Transverse colon (tissue), 4 donors: ENCODE measurements at regions not wholly inside any gene's neighbourhood (a gene's known extent, or its start where the extent isn't known, plus 50 kb on each side); places are given as distances from the start of the nearest gene placed in this dataset.

Experiments
- DNase-seq: peaks from one replicate; pipeline ENCODE4 v3.0.0-alpha.2; 2019
- H3K27ac ChIP-seq, 4 donors: fragments of 200-600 bp; sonication (generic); 2 replicates each; pipeline ENCODE4 v1.5.1; 2016 to 2018; ENCODE audit warnings: inconsistent platforms in 4 of 4
- H3K27me3 ChIP-seq: fragments of 200-600 bp; sonication (generic); 2 replicates; pipeline ENCODE4 v1.5.1; 2017; ENCODE audit warnings: inconsistent platforms
- H3K36me3 ChIP-seq, 4 donors: fragments of 200-600 bp; sonication (generic); 2 replicates each; pipeline ENCODE4 v1.5.1; 2017 to 2019; ENCODE audit warnings: inconsistent platforms in 4 of 4
- H3K4me1 ChIP-seq, 4 donors: fragments of 200-600 bp; sonication (generic); 2 replicates each; pipeline ENCODE4 v1.5.1; 2017 to 2020; ENCODE audit warnings: inconsistent platforms in 4 of 4
- H3K4me3 ChIP-seq, 4 donors: fragments of 200-600 bp; sonication (generic); 1 replicate in 1 of 4; 2 replicates in 3 of 4; pipeline versions ENCODE4 v1.5.1 to v1.6.1; 2017 to 2019; ENCODE audit warnings: inconsistent platforms in 4 of 4
- H3K9me3 ChIP-seq, 2 donors: fragments of 200-600 bp; sonication (generic); 2 replicates each; pipeline ENCODE4 v1.5.1; 2017 to 2019; ENCODE audit warnings: inconsistent platforms in 2 of 2
- EP300 ChIP-seq: sonication (generic); formaldehyde crosslinking; IDR thresholded peaks from one replicate; pipeline ENCODE4 v1.6.1; 2017; ENCODE audit warnings: antibody characterized with exemption, low read depth
- POLR2A ChIP-seq: fragments of 450-650 bp; IDR thresholded peaks from one replicate; pipeline ENCODE4 v1.6.1; 2016; ENCODE audit warnings: antibody characterized with exemption, mild to moderate bottlenecking, moderate library complexity
- POLR2AphosphoS5 ChIP-seq, 3 donors: sonication (generic); formaldehyde crosslinking; IDR thresholded peaks; one replicate each; pipeline ENCODE4 v1.6.1; 2016; ENCODE audit warnings: antibody characterized with exemption in 3 of 3
- WGBS, 2 donors: methylation state at CpG; one replicate each; pipeline ENCODE4 v1.1.5; 2018; ENCODE audit warnings: low coverage in 1 of 2; 5-methylcytosine and 5-hydroxymethylcytosine counted together
- in situ Hi-C, 4 donors: fragments of 200-750 bp; cut with MboI; loops; one replicate each; pipeline versions ENCODE4 v1.15.0 to v1.15.1; 2017; ENCODE audit warnings: low sequenced_read_pairs in 3 of 4, low pct_ligation_motif_present in 1 of 4, low pct_unique_long_range_greater_than_20kb in 1 of 4
- intact Hi-C: fragments of 100-400 bp; cut with DNase I; formaldehyde crosslinking; loops from one replicate; pipeline ENCODE4 v1.15.1; 2023; ENCODE audit warnings: low total_unique reads
- TF ChIP-seq, protein P1 (sequence below), 5 experiments: fragments of 200-600 bp in 3 of 5; fragments of 450-650 bp in 2 of 5; sonication (generic) in 3 of 5; IDR thresholded peaks; 1 replicate in 2 of 5; 2 replicates in 3 of 5; pipeline ENCODE4 v1.5.1; 2016 to 2017; ENCODE audit warnings: antibody characterized with exemption in 5 of 5, inconsistent platforms in 3 of 5, mild to moderate bottlenecking in 2 of 5, moderate library complexity in 1 of 5

- WGBS, 2 donors: 62 to 77% methylated on average over 2 of the region's 2 CpGs
- DNase-seq: no peak
These were observed 846.9 kb upstream of the ACVR2A start for GRCh38 chr2:146997945-146998344.

GRCh38 chr2:146997488-146997887 lies 847.3 kb upstream of the ACVR2A start:
- no peak overlapping the region for H3K27ac ChIP-seq
- in situ Hi-C loops (no loop called here), intact Hi-C loops (no loop called here)

More at GRCh38 chr2:146997945-146998344, 846.9 kb upstream of the ACVR2A start:
- no peaks in the 10 kb centered on the region for H3K36me3 ChIP-seq
- TF ChIP-seq, protein P1, sequence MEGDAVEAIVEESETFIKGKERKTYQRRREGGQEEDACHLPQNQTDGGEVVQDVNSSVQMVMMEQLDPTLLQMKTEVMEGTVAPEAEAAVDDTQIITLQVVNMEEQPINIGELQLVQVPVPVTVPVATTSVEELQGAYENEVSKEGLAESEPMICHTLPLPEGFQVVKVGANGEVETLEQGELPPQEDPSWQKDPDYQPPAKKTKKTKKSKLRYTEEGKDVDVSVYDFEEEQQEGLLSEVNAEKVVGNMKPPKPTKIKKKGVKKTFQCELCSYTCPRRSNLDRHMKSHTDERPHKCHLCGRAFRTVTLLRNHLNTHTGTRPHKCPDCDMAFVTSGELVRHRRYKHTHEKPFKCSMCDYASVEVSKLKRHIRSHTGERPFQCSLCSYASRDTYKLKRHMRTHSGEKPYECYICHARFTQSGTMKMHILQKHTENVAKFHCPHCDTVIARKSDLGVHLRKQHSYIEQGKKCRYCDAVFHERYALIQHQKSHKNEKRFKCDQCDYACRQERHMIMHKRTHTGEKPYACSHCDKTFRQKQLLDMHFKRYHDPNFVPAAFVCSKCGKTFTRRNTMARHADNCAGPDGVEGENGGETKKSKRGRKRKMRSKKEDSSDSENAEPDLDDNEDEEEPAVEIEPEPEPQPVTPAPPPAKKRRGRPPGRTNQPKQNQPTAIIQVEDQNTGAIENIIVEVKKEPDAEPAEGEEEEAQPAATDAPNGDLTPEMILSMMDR (IDR thresholded peaks at IDR 0.05): no peak
- TF ChIP-seq POLR2A (no peak), EP300 (no peak), POLR2AphosphoS5 (IDR thresholded peaks at IDR 0.05) (no peak)
- H3K9me3 ChIP-seq: no peaks in the 10 kb centered on the region
- intact Hi-C loops (no loop called here), in situ Hi-C loops (no loop called here)
- H3K27ac ChIP-seq: no peak overlapping the region
- H3K27me3 ChIP-seq: no peaks in the 10 kb centered on the region
- H3K4me1 ChIP-seq: peaks cover 0 to 5% (median 0%) of the 10 kb centered on the region in 4 donors
- H3K4me3 ChIP-seq: no peak overlapping the region

DNA sequence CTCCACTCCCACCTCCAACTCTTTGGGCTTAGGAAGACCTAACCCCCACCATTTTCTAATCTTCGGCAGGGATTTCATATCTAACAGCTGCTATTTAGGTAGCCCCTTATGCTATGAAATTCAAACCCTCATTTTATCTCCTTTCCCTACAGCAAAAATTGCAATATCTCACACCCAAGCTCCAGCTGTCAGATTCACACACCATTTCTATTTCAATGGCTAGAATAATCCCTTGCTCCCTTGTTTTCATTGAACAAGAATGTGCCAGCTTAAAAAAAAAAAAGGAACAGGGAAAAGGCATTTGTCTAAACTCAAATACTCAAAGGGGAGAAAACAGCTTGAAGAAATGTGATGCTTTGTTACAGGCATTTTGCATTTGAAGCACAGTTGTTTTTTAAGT lies 850.6 kb upstream of the ACVR2A start:
- 81 to 100% methylated on average over 1 of the region's 1 CpG for WGBS, 2 donors
- in situ Hi-C loops: no loop called here
- intact Hi-C loops: no loop called here
- H3K4me1 ChIP-seq: peaks cover 0 to 5% (median 0%) of the 10 kb centered on the region in 4 donors
- no peak overlapping the region for H3K4me3 ChIP-seq
- no peaks in the 10 kb centered on the region for H3K27me3 ChIP-seq
- no peak for DNase-seq
- H3K9me3 ChIP-seq: no peaks in the 10 kb centered on the region
- TF ChIP-seq, protein P1 (IDR thresholded peaks at IDR 0.05): no peak
- TF ChIP-seq POLR2A (no peak), EP300 (no peak), POLR2AphosphoS5 (IDR thresholded peaks at IDR 0.05) (no peak)
- H3K36me3 ChIP-seq: no peaks in the 10 kb centered on the region
- no peak overlapping the region for H3K27ac ChIP-seq

More at GRCh38 chr2:146997488-146997887, 847.3 kb upstream of the ACVR2A start:
- Histone ChIP-seq H3K36me3 (no peaks in the 10 kb centered on the region), H3K9me3 (no peaks in the 10 kb centered on the region), H3K4me3 (no peak overlapping the region), H3K4me1 (peaks cover 0 to 5% (median 0%) of the 10 kb centered on the region in 4 donors), H3K27me3 (no peaks in the 10 kb centered on the region)
- no peak for TF ChIP-seq EP300
- TF ChIP-seq POLR2AphosphoS5 (IDR thresholded peaks at IDR 0.05): no peak
- no peak for TF ChIP-seq POLR2A
- TF ChIP-seq, protein P1 (IDR thresholded peaks at IDR 0.05): no peak
- DNase-seq: no peak

- H3K4me3 ChIP-seq: no peak overlapping the region
- H3K27me3 ChIP-seq: no peaks in the 10 kb centered on the region
- no peaks in the 10 kb centered on the region for H3K36me3 ChIP-seq
- H3K9me3 ChIP-seq: no peaks in the 10 kb centered on the region
- 87 to 100% methylated on average over 2 of the region's 2 CpGs for WGBS, 2 donors
- H3K4me1 ChIP-seq: peaks cover 0 to 1% (median 0%) of the 10 kb centered on the region in 4 donors
- H3K27ac ChIP-seq: no peak overlapping the region
- in situ Hi-C loops (no loop called here), intact Hi-C loops (no loop called here)
- TF ChIP-seq, protein P1 (IDR thresholded peaks at IDR 0.05): no peak
- TF ChIP-seq POLR2A (no peak), EP300 (no peak), POLR2AphosphoS5 (IDR thresholded peaks at IDR 0.05) (no peak)
- DNase-seq: no peak
These were observed 852.4 kb upstream of the ACVR2A start for GRCh38 chr2:146992466-146992865.
